GM21360 (cell line): ENCODE measurements at regions not wholly inside any gene's neighbourhood (a gene's known extent, or its start where the extent isn't known, plus 50 kb on each side); places are given as distances from the start of the nearest gene placed in this dataset.

Experiments used
- ATAC-seq: cut with Tn5 transposase; IDR thresholded peaks from one replicate; pipeline ENCODE4 v1.9.1; 2021; ENCODE audit warnings: mild to moderate bottlenecking, moderate library complexity; ENCODE audit not compliant: unreplicated experiment

GRCh38 chr10:10618139-10618538, 399.5 kb upstream of the CELF2 start:
- ATAC-seq: no peak

GRCh38 chr10:10623958-10624566, 393.6 kb upstream of the CELF2 start:
- no peak for ATAC-seq

GRCh38 chr10:10624567-10624962, 393.1 kb upstream of the CELF2 start:
- no peak for ATAC-seq

GRCh38 chr10:10625491-10625890, 392.2 kb upstream of the CELF2 start:
- ATAC-seq: no peak

GRCh38 chr10:10626734-10627133, 390.9 kb upstream of the CELF2 start:
- ATAC-seq: no peak

GRCh38 chr10:10627414-10627813, 390.3 kb upstream of the CELF2 start:
- no peak for ATAC-seq

- no peak for ATAC-seq
Measured at GRCh38 chr10:10629512-10629911, 388.2 kb upstream of the CELF2 start.

- no peak for ATAC-seq
Measured at GRCh38 chr10:10630281-10630680, 387.4 kb upstream of the CELF2 start.

- no peak for ATAC-seq
Measured at GRCh38 chr10:10630782-10631181, 386.9 kb upstream of the CELF2 start.

- no peak for ATAC-seq
Measured at GRCh38 chr10:10642189-10642588, 375.5 kb upstream of the CELF2 start.

- no peak for ATAC-seq
Measured at GRCh38 chr10:10642751-10643150, 374.9 kb upstream of the CELF2 start.

- ATAC-seq: no peak
Measured at GRCh38 chr10:10644008-10644646, 373.5 kb upstream of the CELF2 start.

- ATAC-seq: no peak
Measured at GRCh38 chr10:10644676-10645385, 372.8 kb upstream of the CELF2 start.

GRCh38 chr10:10647331-10647730, 370.3 kb upstream of the CELF2 start:
- ATAC-seq: no peak

GRCh38 chr10:10657139-10657760, 360.4 kb upstream of the CELF2 start:
- no peak for ATAC-seq

- no peak for ATAC-seq
Measured at GRCh38 chr10:10658172-10658785, 359.4 kb upstream of the CELF2 start.

- no peak for ATAC-seq
Measured at GRCh38 chr10:10660054-10660453, 357.6 kb upstream of the CELF2 start.

- no peak for ATAC-seq
Measured at GRCh38 chr10:10661176-10661575, 356.5 kb upstream of the CELF2 start.

GRCh38 chr10:10662716-10663408, 354.8 kb upstream of the CELF2 start:
- ATAC-seq: no peak

GRCh38 chr10:10663622-10664021, 354.1 kb upstream of the CELF2 start:
- ATAC-seq: no peak

GRCh38 chr10:10665750-10666149, 351.9 kb upstream of the CELF2 start:
- no peak for ATAC-seq
